GM18520 (cell line): ENCODE measurements at regions not wholly inside any gene's neighbourhood (a gene's known extent, or its start where the extent isn't known, plus 50 kb on each side); places are given as distances from the start of the nearest gene placed in this dataset.

Experiments
- ATAC-seq: cut with Tn5 transposase; IDR thresholded peaks from one replicate; pipeline ENCODE4 v1.9.1; 2021; ENCODE audit not compliant: unreplicated experiment

GRCh38 chr12:65596514-65597091 is 227.7 kb upstream of the HMGA2 start:
- no peak for ATAC-seq

GRCh38 chr12:65597527-65597926 is 226.8 kb upstream of the HMGA2 start:
- ATAC-seq: no peak

- no peak for ATAC-seq
Measured at GRCh38 chr12:65598688-65599087, 225.6 kb upstream of the HMGA2 start.

- no peak for ATAC-seq
Measured at GRCh38 chr12:65602253-65602609, 222.1 kb upstream of the HMGA2 start.

GRCh38 chr12:65602610-65603295 is 221.5 kb upstream of the HMGA2 start:
- no peak for ATAC-seq

GRCh38 chr12:65603438-65604351 is 220.6 kb upstream of the HMGA2 start:
- ATAC-seq: no peak

GRCh38 chr12:65605019-65605418 is 219.3 kb upstream of the HMGA2 start:
- no peak for ATAC-seq

GRCh38 chr12:65606008-65606766 is 218.1 kb upstream of the HMGA2 start:
- ATAC-seq: no peak

- no peak for ATAC-seq
Measured at GRCh38 chr12:65607401-65607841, 216.9 kb upstream of the HMGA2 start.

GRCh38 chr12:65608319-65608916 is 215.9 kb upstream of the HMGA2 start:
- ATAC-seq: no peak

- ATAC-seq: no peak
Measured at GRCh38 chr12:65609359-65609771, 214.9 kb upstream of the HMGA2 start.

- ATAC-seq: no peak
Measured at GRCh38 chr12:65611396-65611795, 212.9 kb upstream of the HMGA2 start.

GRCh38 chr12:65612440-65612839 is 211.8 kb upstream of the HMGA2 start:
- no peak for ATAC-seq

GRCh38 chr12:65613692-65614091 is 210.6 kb upstream of the HMGA2 start:
- no peak for ATAC-seq

- no peak for ATAC-seq
Measured at GRCh38 chr12:65614259-65614889, 209.9 kb upstream of the HMGA2 start.

GRCh38 chr12:65615118-65615517 is 209.2 kb upstream of the HMGA2 start:
- ATAC-seq: no peak

GRCh38 chr12:65616022-65616421 is 208.3 kb upstream of the HMGA2 start:
- ATAC-seq: no peak

- ATAC-seq: no peak
Measured at GRCh38 chr12:65618588-65618987, 205.7 kb upstream of the HMGA2 start.

- no peak for ATAC-seq
Measured at GRCh38 chr12:65619018-65619417, 205.3 kb upstream of the HMGA2 start.

GRCh38 chr12:65620046-65620445 is 204.2 kb upstream of the HMGA2 start:
- no peak for ATAC-seq
